ENCODE measurements at regions not wholly inside any gene's neighbourhood (a gene's known extent, or its start where the extent isn't known, plus 50 kb on each side); places are given as distances from the start of the nearest gene placed in this dataset.

GRCh38 chr4:37132351-37132974, 112.1 kb upstream of the NWD2 start:
- no peak overlapping the region for H3K27ac ChIP-seq

DNA sequence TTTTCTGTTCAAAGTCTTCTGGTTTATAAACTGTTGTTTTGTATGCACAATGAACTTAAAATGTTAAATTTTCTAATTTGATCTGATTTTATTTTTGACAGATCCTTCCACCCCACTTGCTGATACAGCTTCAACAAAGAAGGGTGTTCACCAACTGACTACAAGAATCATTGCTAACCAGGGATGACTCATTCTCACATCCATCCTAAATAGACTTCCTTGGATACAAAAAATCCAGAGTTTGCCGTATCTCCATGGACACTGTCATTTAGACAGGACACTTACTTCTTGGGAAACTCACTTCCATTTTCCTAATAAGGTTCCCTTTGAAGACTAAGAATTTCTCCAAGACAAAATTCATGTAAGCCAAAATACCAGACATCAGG, 111.6 kb upstream of the NWD2 start:
- TF ChIP-seq CTCF (conservative IDR thresholded peaks at IDR 0.05) = no peak

More at GRCh38 chr4:37132351-37132974, 112.1 kb upstream of the NWD2 start:
- TF ChIP-seq CTCF (conservative IDR thresholded peaks at IDR 0.05) = 0 out of 2 replicates have a peak, but pooled peaks have one; percentile 18

DNA sequence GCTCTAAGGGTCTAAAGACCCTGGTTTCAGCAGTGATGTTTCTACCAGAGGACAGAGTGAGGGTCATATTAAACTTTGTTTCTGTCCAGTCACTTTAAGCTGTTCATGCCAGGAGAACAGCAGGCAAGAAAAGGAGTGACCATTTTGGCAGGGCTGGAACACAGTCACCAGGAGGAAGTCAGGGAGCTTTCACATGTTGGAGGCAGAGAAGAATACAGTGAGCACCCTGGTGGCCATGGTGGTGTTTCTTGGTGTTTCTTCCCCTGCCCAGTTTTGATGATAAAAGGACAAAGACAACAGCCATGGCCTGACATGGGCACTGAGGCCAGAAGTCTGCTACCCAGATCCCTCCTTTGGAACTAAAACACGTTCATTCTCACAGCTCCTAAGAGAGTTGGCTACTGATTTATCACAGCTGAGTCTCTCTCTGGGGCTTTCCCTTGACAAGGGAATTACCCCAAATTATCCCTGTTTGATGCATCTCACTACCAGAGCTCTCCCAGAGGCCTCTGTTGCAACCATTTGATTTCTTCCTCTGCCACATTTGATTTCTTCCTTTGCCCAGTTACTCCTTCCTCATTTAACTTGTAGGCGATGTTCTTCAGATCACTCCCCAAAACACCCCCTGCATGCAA, 106.4 kb upstream of the NWD2 start:
- TF ChIP-seq CTCF (conservative IDR thresholded peaks at IDR 0.05) = no peak
- H3K27ac ChIP-seq = no peak overlapping the region

More for the DNA sequence above, 111.6 kb upstream of the NWD2 start:
- H3K27ac ChIP-seq = no peak overlapping the region

DNA sequence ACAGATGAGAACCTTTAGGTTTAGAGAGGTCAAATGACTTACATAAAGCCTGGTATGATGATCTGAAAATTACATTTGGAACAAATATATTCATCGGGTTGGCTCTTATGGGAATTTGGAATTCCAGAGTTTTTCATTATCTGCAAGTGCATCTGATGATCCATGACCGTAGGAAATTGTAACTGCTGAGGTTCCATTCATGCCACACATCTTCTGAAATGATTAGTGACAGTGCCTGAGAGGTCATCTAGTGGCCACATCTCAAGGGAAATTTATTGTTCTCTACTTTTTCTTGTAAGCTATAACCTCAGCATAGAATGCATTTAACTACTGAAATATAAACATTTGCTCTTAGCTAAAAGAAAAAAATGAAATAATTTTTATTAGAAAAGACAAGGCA, 105.8 kb upstream of the NWD2 start:
- no peak overlapping the region for H3K27ac ChIP-seq
- no peak for TF ChIP-seq CTCF (conservative IDR thresholded peaks at IDR 0.05)

DNA sequence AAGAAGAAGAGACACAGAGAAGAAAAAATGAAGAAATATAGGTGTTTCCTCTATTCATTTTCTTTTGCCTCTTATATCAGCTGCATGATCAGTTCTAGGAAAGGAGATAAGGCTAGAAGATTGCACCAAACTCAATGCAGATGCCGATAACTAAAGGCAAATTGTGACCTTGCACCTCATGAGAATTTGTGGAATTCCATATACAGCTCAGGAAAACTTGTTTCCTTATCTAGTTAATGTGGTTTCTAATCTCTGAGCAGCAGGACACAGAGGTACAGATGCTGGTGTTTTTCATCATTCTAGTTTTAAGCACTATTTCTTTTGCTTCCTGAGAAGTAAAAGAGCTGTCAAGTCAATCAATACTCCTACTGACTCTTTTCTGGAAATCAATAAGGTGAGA, 104.6 kb upstream of the NWD2 start:
- TF ChIP-seq CTCF (conservative IDR thresholded peaks at IDR 0.05) = no peak

DNA sequence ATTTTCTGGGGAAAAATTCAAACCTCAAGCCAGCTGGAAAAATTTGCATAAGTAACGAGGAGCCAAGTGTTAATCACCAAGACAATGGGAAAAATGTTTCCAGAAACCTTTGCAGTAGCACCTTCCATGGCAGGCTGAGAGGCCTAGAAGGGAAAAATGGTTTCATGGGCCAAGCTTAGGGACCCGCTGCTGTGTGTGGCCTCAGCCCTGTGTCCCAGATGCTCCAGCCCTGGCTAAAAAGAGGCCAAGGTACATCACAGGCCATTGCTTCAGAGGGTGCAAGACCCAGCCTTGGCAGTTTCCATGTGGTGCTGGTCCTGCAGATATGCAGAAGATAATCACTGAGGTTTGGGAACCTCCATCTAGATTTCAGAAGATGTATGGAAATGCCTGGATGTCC, 98.3 kb upstream of the NWD2 start:
- no peak overlapping the region for H3K27ac ChIP-seq
- no peak for TF ChIP-seq CTCF (conservative IDR thresholded peaks at IDR 0.05)

More for the DNA sequence above, 104.6 kb upstream of the NWD2 start:
- H3K27ac ChIP-seq = no peak overlapping the region

GRCh38 chr4:37157476-37158167, 86.9 kb upstream of the NWD2 start:
- no peak overlapping the region for H3K27ac ChIP-seq
- TF ChIP-seq CTCF (conservative IDR thresholded peaks at IDR 0.05) = peak; percentile 23; the same call in 1 of the 2 replicates

All from VCaP (cell line).